ENCODE measurements at regions not wholly inside any gene's neighbourhood (a gene's known extent, or its start where the extent isn't known, plus 50 kb on each side); places are given as distances from the start of the nearest gene placed in this dataset.

DNA sequence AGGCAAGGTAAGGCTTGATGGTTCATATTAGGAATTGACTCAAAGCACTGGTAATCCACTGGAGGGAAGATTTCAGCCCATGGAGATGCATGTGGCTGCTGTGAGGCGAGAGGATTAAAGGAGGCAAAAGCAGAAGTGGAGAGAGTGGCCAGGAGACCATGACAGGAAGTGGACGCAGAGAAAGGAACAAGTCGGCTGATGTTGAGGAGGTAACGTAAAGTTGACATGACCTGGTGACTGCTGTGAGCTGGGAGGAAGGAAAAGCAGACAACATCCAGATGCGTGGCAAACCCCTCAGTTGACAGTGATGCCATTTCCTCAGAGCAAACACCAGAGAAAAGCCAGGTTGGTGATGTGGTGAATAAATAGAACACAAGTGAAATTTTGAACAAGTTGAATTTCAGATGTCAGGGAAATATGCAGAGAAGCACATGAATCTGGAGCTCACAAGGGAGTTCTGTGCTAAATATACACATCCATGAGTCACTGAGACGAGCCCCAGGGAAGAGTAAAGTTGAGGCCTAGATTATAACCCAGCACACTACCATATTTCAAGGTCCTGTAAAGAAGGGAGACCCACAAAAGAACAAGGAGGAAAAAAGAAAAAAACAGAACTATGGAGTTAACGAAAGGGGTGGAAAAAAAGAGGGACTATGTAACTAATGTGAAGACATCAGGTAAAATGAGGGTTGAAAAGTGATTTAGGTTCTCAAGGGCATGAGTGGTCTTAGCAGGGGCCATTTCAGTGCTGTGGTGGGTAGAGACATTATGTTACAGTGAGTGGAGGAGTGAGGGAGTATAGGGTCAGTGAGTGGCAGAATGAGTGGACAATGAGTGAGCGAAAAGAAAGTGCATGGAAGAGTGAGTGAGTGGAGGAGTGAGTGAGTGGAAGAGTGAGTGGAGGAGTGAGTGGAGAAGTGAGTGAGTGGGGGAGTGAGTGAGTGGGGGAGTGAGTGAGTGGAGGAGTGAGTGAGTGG lies 61.6 kb upstream of the GZMB start:
- POLR2A ChIA-PET: no interaction called here
- CTCF ChIA-PET: no interaction called here

DNA sequence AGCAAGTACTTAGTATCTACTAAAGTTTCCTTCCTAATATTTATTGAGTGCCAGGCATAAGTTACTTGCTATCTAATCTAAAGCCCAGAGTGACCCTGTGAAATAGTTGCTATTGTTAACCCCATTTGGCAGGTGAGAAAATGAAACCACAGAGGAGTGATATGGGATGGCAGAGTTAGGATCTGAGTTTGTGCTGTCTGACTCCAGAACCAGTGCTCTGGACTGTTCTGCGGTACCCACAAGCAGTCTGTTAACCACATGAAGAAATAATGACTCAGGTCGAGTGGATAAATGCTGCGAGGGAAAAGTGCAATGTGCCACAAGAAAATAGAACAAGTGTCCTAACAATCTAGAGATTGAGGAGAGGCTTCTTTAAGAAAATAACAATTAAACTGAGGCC lies 60.7 kb upstream of the GZMB start:
- CTCF ChIA-PET: no interaction called here
- POLR2A ChIA-PET: no interaction called here

DNA sequence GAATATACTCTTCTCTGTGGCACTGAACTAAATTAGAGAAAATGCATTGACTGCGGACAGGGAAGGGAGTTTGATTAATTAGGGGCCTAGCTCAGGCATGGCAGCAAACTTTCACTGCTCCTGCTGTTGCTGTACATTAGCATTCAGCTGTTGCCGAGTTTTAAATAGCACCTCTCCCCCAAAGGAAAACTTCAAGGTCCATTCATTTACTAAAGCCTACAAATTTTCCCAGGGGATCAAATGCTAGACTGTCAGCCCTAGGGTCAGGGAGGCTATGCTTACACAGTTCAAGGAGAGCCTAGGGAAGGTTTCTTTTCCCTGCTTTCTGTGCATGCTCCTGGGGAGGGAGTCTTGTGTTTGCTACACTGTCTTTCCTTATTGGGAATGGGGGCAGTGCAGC lies 60.0 kb upstream of the GZMB start:
- ChIA-PET CTCF (interaction anchor here (1.6 to 2.9 kb wide), 3 partner anchors 16 to 88 kb away, joined by 4 to 21 read pairs (median 15); no protein-coding TSS in a partner anchor), POLR2A (interaction anchor here (1.1 to 2.2 kb wide), 2 partner anchors 20 to 85 kb away, joined by 3 to 17 read pairs; partner anchors contain the start of gene GZMH)

DNA sequence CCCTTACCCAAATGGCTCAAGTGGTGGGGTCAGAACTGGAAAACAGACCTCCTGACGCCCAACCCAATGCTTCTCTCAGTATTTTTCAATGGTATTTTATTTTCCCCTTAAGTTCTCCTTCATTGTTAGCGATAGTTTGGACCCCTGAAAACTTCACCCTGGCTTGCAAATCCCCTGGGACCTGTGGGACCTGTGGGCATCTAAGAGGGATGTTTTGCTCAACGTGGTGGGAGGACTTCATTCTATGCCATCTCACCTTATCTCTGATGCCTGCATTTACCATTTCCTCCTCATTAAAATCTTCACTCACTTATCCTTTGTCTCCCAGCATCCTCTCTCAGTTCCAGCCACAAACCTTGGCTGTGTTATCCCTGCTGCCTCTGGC lies 59.4 kb upstream of the GZMB start:
- CTCF ChIA-PET: interaction anchor here (0.7 to 2.9 kb wide), 6 partner anchors 14 to 88 kb away, joined by 3 to 21 read pairs (median 4); no protein-coding TSS in a partner anchor
- POLR2A ChIA-PET: interaction anchor here (1.0 to 2.2 kb wide), 4 partner anchors 20 to 84 kb away, joined by 3 to 17 read pairs (median 4); partner anchors contain the start of genes GZMB and GZMH

DNA sequence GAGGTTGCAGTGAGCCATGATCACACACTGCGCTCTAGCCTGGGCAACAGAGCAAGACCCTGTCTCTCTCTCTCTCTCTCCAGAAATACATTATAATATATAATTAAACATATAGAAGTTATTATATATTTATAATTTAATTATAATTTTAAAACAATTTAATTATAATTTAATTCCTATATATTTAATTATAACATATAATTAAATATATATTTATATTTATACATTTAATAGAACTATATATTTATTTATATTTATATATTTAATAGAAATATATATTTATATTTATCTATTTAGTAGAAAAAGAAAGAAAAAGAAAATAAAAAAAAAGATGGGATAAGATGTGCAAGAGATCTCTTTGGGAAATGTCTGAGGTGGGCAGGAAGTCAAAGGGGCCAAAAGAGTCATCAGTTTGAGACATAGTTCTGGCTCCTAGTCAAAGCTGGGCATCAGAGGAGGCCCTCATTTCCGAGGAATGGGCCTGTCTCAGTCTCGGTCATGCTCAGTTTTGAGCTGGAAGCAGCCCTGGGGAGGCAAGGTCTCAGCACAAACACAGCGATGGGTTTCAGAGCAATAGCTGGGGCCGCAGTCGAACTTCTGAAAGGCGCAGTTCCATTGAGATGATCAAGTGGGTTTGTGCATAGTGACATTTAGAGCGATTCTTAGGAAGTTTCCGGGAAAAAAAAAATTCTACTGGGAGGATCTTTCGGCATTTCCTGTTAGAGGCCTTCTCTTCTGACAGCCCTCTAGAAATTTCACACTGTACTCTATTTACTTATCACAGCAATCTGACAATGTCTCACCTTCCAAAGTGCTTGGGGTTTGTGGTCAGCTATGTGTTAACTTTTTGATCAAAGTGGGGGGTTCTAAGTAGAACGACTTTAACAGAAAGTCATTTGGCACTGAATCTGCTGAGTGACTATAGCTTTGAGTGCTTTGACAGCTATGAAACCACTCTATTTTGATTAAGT lies 58.7 kb upstream of the GZMB start:
- ChIA-PET CTCF (interaction anchor here (0.7 to 2.9 kb wide), 7 partner anchors 13 to 87 kb away, joined by 3 to 21 read pairs (median 4); partner anchors contain the start of gene GZMB), POLR2A (interaction anchor here (1.0 to 2.2 kb wide), 4 partner anchors 19 to 83 kb away, joined by 3 to 17 read pairs (median 4); partner anchors contain the start of genes GZMB and GZMH)

DNA sequence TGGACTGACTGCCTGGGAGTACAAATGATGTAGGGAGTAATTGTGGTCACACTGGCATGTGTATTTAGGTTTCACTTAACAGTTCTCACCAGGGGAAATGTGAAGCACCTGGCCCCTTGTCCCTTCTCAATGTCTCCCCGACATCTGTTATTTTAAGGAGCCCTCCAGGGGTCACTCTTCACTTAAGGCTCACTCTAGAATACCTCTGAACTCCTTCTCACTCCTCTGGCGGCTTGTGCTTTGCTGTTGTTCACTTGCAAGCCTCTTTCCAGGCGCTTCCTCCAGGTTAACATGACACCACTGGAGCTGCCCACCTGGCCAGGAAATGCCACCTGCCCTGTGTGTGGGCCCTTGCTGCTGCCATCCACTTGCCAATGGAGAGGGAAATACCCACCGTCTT lies 56.5 kb upstream of the GZMB start:
- ChIA-PET CTCF (interaction anchor here (1.0 to 2.5 kb wide), 2 partner anchors 10 to 20 kb away, joined by 4 to 13 read pairs; no protein-coding TSS in a partner anchor), POLR2A (no interaction called here)

DNA sequence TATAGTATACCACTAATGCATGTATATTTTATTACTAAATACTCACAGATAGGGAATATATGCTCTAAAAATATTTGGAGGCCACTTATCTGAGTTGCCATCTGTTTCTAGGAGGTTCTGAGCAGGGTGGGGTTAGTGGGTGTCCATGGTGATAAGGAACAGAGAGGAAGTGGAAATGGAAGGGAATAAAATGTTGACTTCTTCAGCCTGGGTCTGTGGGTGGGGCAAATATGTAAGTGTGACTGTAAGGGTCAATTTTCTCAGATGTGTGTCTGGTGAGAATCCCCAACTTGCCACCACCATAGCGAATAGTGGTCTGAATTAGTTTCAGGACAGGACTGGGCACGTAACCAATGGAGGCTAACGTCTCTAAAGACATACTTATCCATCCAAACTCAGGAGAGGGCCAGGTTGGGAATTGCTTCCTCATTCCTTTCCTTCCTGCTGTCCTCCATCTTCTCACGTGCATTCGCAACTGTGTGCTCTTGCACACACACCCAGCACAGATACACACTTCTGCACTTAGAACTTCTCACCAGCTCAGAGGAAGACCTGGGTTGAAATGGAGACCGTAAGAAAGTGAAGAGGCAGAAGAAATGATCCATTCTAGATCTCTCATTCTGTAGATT lies 54.2 kb upstream of the GZMB start:
- ChIA-PET CTCF (no interaction called here), POLR2A (no interaction called here)
